OCI-LY1 (cell line): ENCODE measurements at regions not wholly inside any gene's neighbourhood (a gene's known extent, or its start where the extent isn't known, plus 50 kb on each side); places are given as distances from the start of the nearest gene placed in this dataset.
A peak's percentile ranks its signal among the peaks of the same experiment; 100 is the strongest.

Experiments used
- H2AFZ ChIP-seq: fragments of 200-600 bp; sonication (generic), shearing (Covaris generic); 2 replicates; pipeline ENCODE4 v1.6.0; 2014; ENCODE audit warnings: antibody characterized with exemption, mild to moderate bottlenecking, low read length
- H3F3A ChIP-seq: fragments of 200-600 bp; sonication (generic), shearing (Covaris generic); 2 replicates; pipeline ENCODE4 v1.6.0; 2014; ENCODE audit warnings: mild to moderate bottlenecking, antibody characterized with exemption, low read length, moderate library complexity; ENCODE audit not compliant: insufficient read depth
- H3K27ac ChIP-seq: fragments of 200-600 bp; sonication (generic); 2 replicates; pipeline ENCODE4 v1.5.1; 2014; ENCODE audit warnings: low read length, mixed run types, mild to moderate bottlenecking, low read depth; ENCODE audit not compliant: poor library complexity, severe bottlenecking
- H3K27me3 ChIP-seq: fragments of 200-600 bp; sonication (generic); 2 replicates; pipeline ENCODE4 v1.6.0; 2014; ENCODE audit warnings: antibody characterized with exemption, mild to moderate bottlenecking, low read length, moderate library complexity; ENCODE audit not compliant: insufficient read depth
- H3K36me3 ChIP-seq: fragments of 200-600 bp; sonication (generic); 2 replicates; pipeline ENCODE4 v1.6.1; 2014; ENCODE audit warnings: mild to moderate bottlenecking, antibody characterized with exemption, low read length, moderate library complexity, mixed read lengths; ENCODE audit not compliant: insufficient read depth
- H3K4me1 ChIP-seq: fragments of 200-600 bp; sonication (generic); 2 replicates; pipeline ENCODE4 v1.5.1; 2014; ENCODE audit warnings: mild to moderate bottlenecking, low read length, moderate library complexity; ENCODE audit not compliant: insufficient read depth, severe bottlenecking
- H3K4me2 ChIP-seq: fragments of 200-600 bp; sonication (generic), shearing (Covaris generic); 2 replicates; pipeline ENCODE4 v1.6.1; 2014; ENCODE audit warnings: low read length
- H3K4me3 ChIP-seq: fragments of 200-600 bp; sonication (generic); 2 replicates; pipeline ENCODE4 v1.5.1; 2014; ENCODE audit warnings: low read length, low read depth, mild to moderate bottlenecking, mixed read lengths; ENCODE audit not compliant: poor library complexity, severe bottlenecking
- H3K79me2 ChIP-seq: fragments of 200-600 bp; shearing (Covaris generic); 2 replicates; pipeline ENCODE4 v1.6.1; 2016; ENCODE audit warnings: mixed run types, low read length, mixed read lengths; ENCODE audit not compliant: insufficient read depth
- H3K9ac ChIP-seq: fragments of 200-600 bp; sonication (generic), shearing (Covaris generic); 2 replicates; pipeline ENCODE4 v1.6.1; 2014; ENCODE audit warnings: mild to moderate bottlenecking, low read length, mixed read lengths
- H3K9me2 ChIP-seq: fragments of 200-600 bp; sonication (generic), shearing (Covaris generic); 2 replicates; pipeline ENCODE4 v1.6.1; 2014; ENCODE audit warnings: low read depth, mild to moderate bottlenecking, low read length, mixed read lengths
- H3K9me3 ChIP-seq: fragments of 200-600 bp; shearing (Covaris generic); 2 replicates; pipeline ENCODE4 v1.6.1; 2014; ENCODE audit warnings: low read length, mixed read lengths
- H4K20me1 ChIP-seq: fragments of 200-600 bp; sonication (generic), shearing (Covaris generic); 2 replicates; pipeline ENCODE4 v1.6.0; 2016; ENCODE audit warnings: mild to moderate bottlenecking, low read length; ENCODE audit not compliant: insufficient read depth
- CTCF ChIP-seq: fragments of 200-600 bp; sonication (generic), shearing (Covaris generic); IDR thresholded peaks from 2 replicates; pipeline ENCODE4 v1.5.1; 2017; ENCODE audit warnings: mild to moderate bottlenecking, antibody characterized with exemption, low read length, moderate library complexity, mixed read lengths
- EZH2 ChIP-seq: fragments of 200-600 bp; sonication (generic), shearing (Covaris generic); IDR thresholded peaks from 2 replicates; pipeline ENCODE4 v1.8.0; 2017; ENCODE audit warnings: borderline replicate concordance, mixed run types, mild to moderate bottlenecking, antibody characterized with exemption, low read length, moderate library complexity, mixed read lengths

DNA sequence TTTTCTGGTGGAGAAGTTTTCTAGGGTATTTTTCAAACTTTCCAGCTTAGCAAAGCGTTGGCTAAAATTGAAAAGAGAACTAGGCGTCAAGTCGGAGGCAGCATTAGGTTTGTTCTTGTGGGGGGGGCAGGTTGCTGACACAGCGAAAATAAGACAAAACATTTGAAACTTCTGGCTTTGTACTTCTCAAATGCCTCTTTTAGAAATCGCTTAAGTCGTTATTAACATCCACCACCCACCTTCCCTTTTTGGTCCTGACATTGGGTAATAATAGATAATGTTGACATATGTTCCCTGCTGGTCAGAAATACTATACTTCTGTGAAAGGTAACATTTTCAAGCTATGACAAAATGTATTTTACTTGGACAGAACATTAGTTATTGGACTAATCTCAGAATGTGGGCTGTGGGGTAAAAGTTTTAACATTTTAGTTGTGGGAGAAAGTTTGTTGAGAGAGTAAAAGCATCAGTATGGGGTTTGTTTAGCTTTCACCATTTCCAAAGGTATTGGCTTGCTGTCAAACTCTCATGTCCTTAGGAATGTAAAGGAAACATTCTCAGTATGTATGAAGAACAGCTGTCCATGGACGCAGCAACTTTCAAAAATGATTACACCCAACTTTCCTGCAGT, 88.1 kb upstream of the ZEB2 start:
- H2AFZ ChIP-seq = peak overlapping the region; percentile 95; the same call in 1 of the 2 replicates
- H3K79me2 ChIP-seq = no peaks in the 10 kb centered on the region
- H3F3A ChIP-seq = no peaks in the 10 kb centered on the region
- H3K27ac ChIP-seq = peak overlapping the region; percentile 72
- H3K4me3 ChIP-seq = peak overlapping the region; percentile 5
- no peaks in the 10 kb centered on the region for H3K9me3 ChIP-seq
- peaks cover 49% of the 10 kb centered on the region for H3K4me1 ChIP-seq
- peak overlapping the region; percentile 32; the same call in 1 of the 2 replicates for H3K4me2 ChIP-seq
- H3K36me3 ChIP-seq = no peaks in the 10 kb centered on the region
- H3K27me3 ChIP-seq = no peaks in the 10 kb centered on the region
- peak overlapping the region; percentile 21; the same call in 1 of the 2 replicates for H3K9ac ChIP-seq
- TF ChIP-seq EZH2 = no peak
- no peak for TF ChIP-seq CTCF
- no peaks in the 10 kb centered on the region for H3K9me2 ChIP-seq
- no peaks in the 10 kb centered on the region for H4K20me1 ChIP-seq

- Histone ChIP-seq H3K4me3 (peak overlapping the region; percentile 5), H3F3A (no peaks in the 10 kb centered on the region), H3K79me2 (no peaks in the 10 kb centered on the region), H3K9ac (peak overlapping the region; percentile 21; the same call in 1 of the 2 replicates), H3K4me2 (peak overlapping the region; percentile 32), H3K36me3 (no peaks in the 10 kb centered on the region), H3K27me3 (no peaks in the 10 kb centered on the region), H2AFZ (peak overlapping the region; percentile 95; the same call in 1 of the 2 replicates), H4K20me1 (no peaks in the 10 kb centered on the region), H3K27ac (peak overlapping the region; percentile 72), H3K4me1 (peaks cover 49% of the 10 kb centered on the region), H3K9me3 (no peaks in the 10 kb centered on the region), H3K9me2 (no peaks in the 10 kb centered on the region)
- TF ChIP-seq EZH2 = no peak
- TF ChIP-seq CTCF = no peak
Measured at GRCh38 chr2:144607099-144607498, 87.2 kb upstream of the ZEB2 start.

DNA sequence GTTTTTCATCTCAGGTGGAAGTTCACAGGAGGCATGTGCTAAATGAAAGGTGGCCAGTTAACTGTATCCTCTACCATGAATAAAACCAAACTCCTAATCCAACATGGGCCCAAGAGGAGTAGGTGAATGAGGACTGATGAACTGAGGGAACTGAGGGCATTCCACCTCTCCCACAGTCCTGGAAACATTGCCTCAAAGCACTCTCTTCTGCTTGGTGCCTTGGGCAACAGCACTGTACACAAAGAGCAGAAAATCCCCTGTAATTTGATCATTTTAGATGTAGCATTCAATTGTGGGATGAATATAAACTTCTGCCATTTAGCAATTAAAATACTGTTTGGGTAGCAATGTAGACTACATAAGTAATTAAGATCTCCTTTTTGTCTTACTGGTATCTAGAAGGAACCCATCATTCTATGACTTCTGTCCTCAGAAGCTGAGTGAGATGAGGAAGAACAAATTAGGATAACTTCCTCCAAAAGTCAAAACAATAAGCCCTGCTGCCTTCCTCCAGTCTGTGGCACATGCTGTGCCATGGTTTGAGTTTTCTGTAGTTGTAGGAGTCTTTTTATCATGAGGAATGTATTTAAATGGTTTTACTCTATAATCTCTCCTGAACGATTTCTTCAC, 86.7 kb upstream of the ZEB2 start:
- no peak overlapping the region; the same call in 1 of the 2 replicates for H3K9ac ChIP-seq
- peak overlapping the region; percentile 95; the same call in 1 of the 2 replicates for H2AFZ ChIP-seq
- no peak for TF ChIP-seq CTCF
- TF ChIP-seq EZH2 = no peak
- H3K9me2 ChIP-seq = no peaks in the 10 kb centered on the region
- no peak overlapping the region for H3K4me3 ChIP-seq
- no peaks in the 10 kb centered on the region for H3F3A ChIP-seq
- no peaks in the 10 kb centered on the region for H3K36me3 ChIP-seq
- H3K27ac ChIP-seq = peak overlapping the region; percentile 72
- H4K20me1 ChIP-seq = no peaks in the 10 kb centered on the region
- no peaks in the 10 kb centered on the region for H3K79me2 ChIP-seq
- H3K4me1 ChIP-seq = peaks cover 49% of the 10 kb centered on the region
- H3K4me2 ChIP-seq = peak overlapping the region; percentile 32; the same call in 1 of the 2 replicates
- H3K27me3 ChIP-seq = no peaks in the 10 kb centered on the region
- H3K9me3 ChIP-seq = no peaks in the 10 kb centered on the region
